ENCODE measurements at regions not wholly inside any gene's neighbourhood (a gene's known extent, or its start where the extent isn't known, plus 50 kb on each side); places are given as distances from the start of the nearest gene placed in this dataset.
"Not testable (repeated sequence)": the region's sequence is repeated elsewhere in the genome, so short reads cannot be mapped to it uniquely, and the experiment has no call there.

GRCh38 chr15:62299541-62299940, 134.5 kb upstream of the C2CD4B start:
- POLR2A ChIA-PET = no interaction called here
- no peak for DNase-seq
- no peaks in the 10 kb centered on the region for H3K4me1 Mint-ChIP-seq (ENCODE audit: low read depth)
- no peaks in the 10 kb centered on the region for H3K9me3 Mint-ChIP-seq
- no peak overlapping the region for H3K4me3 Mint-ChIP-seq
- intact Hi-C loops (cut with micrococcal nuclease) = no loop called here
- H3K27me3 Mint-ChIP-seq = peaks cover 1% of the 10 kb centered on the region
- no peak overlapping the region for H3K27ac Mint-ChIP-seq
- CTCF ChIA-PET = no interaction called here
- H3K36me3 Mint-ChIP-seq = no peaks in the 10 kb centered on the region

GRCh38 chr15:62301993-62302675, 137.0 kb upstream of the C2CD4B start:
- Mint-ChIP-seq H3K4me3 (no peak overlapping the region), H3K9me3 (no peaks in the 10 kb centered on the region), H3K27me3 (peaks cover 3% of the 10 kb centered on the region), H3K4me1 (ENCODE audit: low read depth) (peaks cover 3% of the 10 kb centered on the region), H3K27ac (no peak overlapping the region), H3K36me3 (no peaks in the 10 kb centered on the region)
- no peak for DNase-seq
- CTCF ChIA-PET = no interaction called here
- POLR2A ChIA-PET = no interaction called here
- intact Hi-C loops (cut with micrococcal nuclease) = no loop called here

GRCh38 chr15:62306851-62307504, 141.9 kb upstream of the C2CD4B start:
- Mint-ChIP-seq H3K27me3 (peaks cover 19% of the 10 kb centered on the region), H3K4me3 (no peak overlapping the region), H3K4me1 (ENCODE audit: low read depth) (peaks cover 3% of the 10 kb centered on the region), H3K36me3 (no peaks in the 10 kb centered on the region), H3K27ac (no peak overlapping the region), H3K9me3 (no peaks in the 10 kb centered on the region)
- ChIA-PET POLR2A (no interaction called here), CTCF (interaction anchor here (0.8 to 2.7 kb wide), 10 partner anchors 9 to 526 kb away, joined by 3 to 11 read pairs (median 4); no protein-coding TSS in a partner anchor)
- intact Hi-C loops (cut with micrococcal nuclease) = loop anchor here (5.0 kb wide), 1 partner anchor 435 kb away; no protein-coding TSS in a partner anchor
- peak; percentile 15 for DNase-seq

GRCh38 chr15:62307551-62307950, 142.5 kb upstream of the C2CD4B start:
- Mint-ChIP-seq H3K27ac (no peak overlapping the region), H3K36me3 (no peaks in the 10 kb centered on the region), H3K4me1 (ENCODE audit: low read depth) (peaks cover 3% of the 10 kb centered on the region), H3K4me3 (no peak overlapping the region), H3K27me3 (peaks cover 24% of the 10 kb centered on the region), H3K9me3 (no peaks in the 10 kb centered on the region)
- intact Hi-C loops (cut with micrococcal nuclease) = loop anchor here (5.0 kb wide), 1 partner anchor 435 kb away; no protein-coding TSS in a partner anchor
- CTCF ChIA-PET = interaction anchor here (1.0 to 2.7 kb wide), 7 partner anchors 8 to 474 kb away, joined by 3 to 11 read pairs (median 5); no protein-coding TSS in a partner anchor
- no peak for DNase-seq
- POLR2A ChIA-PET = no interaction called here

GRCh38 chr15:62316413-62317060, 151.5 kb upstream of the C2CD4B start:
- Mint-ChIP-seq H3K9me3 (no peaks in the 10 kb centered on the region), H3K4me3 (no peak overlapping the region), H3K4me1 (ENCODE audit: low read depth) (no peaks in the 10 kb centered on the region), H3K36me3 (no peaks in the 10 kb centered on the region), H3K27ac (no peak overlapping the region), H3K27me3 (peaks cover 19% of the 10 kb centered on the region)
- ChIA-PET POLR2A (no interaction called here), CTCF (interaction anchor here (1.7 kb wide), 1 partner anchor 9 kb away, joined by 4 read pairs; no protein-coding TSS in a partner anchor)
- intact Hi-C loops (cut with micrococcal nuclease) = no loop called here
- DNase-seq = no peak

- intact Hi-C loops (cut with micrococcal nuclease) = no loop called here
- H3K4me1 Mint-ChIP-seq (ENCODE audit: low read depth) = no peaks in the 10 kb centered on the region
- no peaks in the 10 kb centered on the region for H3K9me3 Mint-ChIP-seq
- no peak for DNase-seq
- POLR2A ChIA-PET = no interaction called here
- CTCF ChIA-PET = interaction anchor here (0.6 kb wide), 1 partner anchor 8 kb away, joined by 3 read pairs; no protein-coding TSS in a partner anchor
- peaks cover 12% of the 10 kb centered on the region for H3K27me3 Mint-ChIP-seq
- no peaks in the 10 kb centered on the region for H3K36me3 Mint-ChIP-seq
- no peak overlapping the region for H3K4me3 Mint-ChIP-seq
- H3K27ac Mint-ChIP-seq = no peak overlapping the region
Measured at GRCh38 chr15:62320259-62320658, 155.2 kb upstream of the C2CD4B start.

GRCh38 chr15:62323353-62323890, 158.3 kb upstream of the C2CD4B start:
- Mint-ChIP-seq H3K27ac (no peak overlapping the region), H3K9me3 (no peaks in the 10 kb centered on the region), H3K4me3 (no peak overlapping the region), H3K27me3 (peaks cover 7% of the 10 kb centered on the region), H3K36me3 (no peaks in the 10 kb centered on the region), H3K4me1 (ENCODE audit: low read depth) (no peaks in the 10 kb centered on the region)
- DNase-seq = no peak
- CTCF ChIA-PET = no interaction called here
- intact Hi-C loops (cut with micrococcal nuclease) = no loop called here
- POLR2A ChIA-PET = no interaction called here

GRCh38 chr15:62324382-62324781, 159.3 kb upstream of the C2CD4B start:
- DNase-seq = no peak
- Mint-ChIP-seq H3K9me3 (no peaks in the 10 kb centered on the region), H3K27me3 (peaks cover 7% of the 10 kb centered on the region), H3K36me3 (no peaks in the 10 kb centered on the region), H3K27ac (no peak overlapping the region), H3K4me3 (no peak overlapping the region), H3K4me1 (ENCODE audit: low read depth) (no peaks in the 10 kb centered on the region)
- ChIA-PET POLR2A (no interaction called here), CTCF (no interaction called here)
- intact Hi-C loops (cut with micrococcal nuclease) = no loop called here

GRCh38 chr15:62325597-62325996, 160.5 kb upstream of the C2CD4B start:
- no peaks in the 10 kb centered on the region for H3K9me3 Mint-ChIP-seq
- H3K4me1 Mint-ChIP-seq (ENCODE audit: low read depth) = no peaks in the 10 kb centered on the region
- intact Hi-C loops (cut with micrococcal nuclease) = no loop called here
- H3K4me3 Mint-ChIP-seq = no peak overlapping the region
- peaks cover 4% of the 10 kb centered on the region for H3K27me3 Mint-ChIP-seq
- H3K36me3 Mint-ChIP-seq = no peaks in the 10 kb centered on the region
- ChIA-PET CTCF (no interaction called here), POLR2A (no interaction called here)
- no peak overlapping the region for H3K27ac Mint-ChIP-seq
- no peak for DNase-seq

GRCh38 chr15:62326460-62327011, 161.5 kb upstream of the C2CD4B start:
- H3K36me3 Mint-ChIP-seq = no peaks in the 10 kb centered on the region
- H3K27me3 Mint-ChIP-seq = peaks cover 4% of the 10 kb centered on the region
- DNase-seq = no peak
- POLR2A ChIA-PET = no interaction called here
- no peak overlapping the region for H3K4me3 Mint-ChIP-seq
- CTCF ChIA-PET = no interaction called here
- intact Hi-C loops (cut with micrococcal nuclease) = no loop called here
- H3K27ac Mint-ChIP-seq = no peak overlapping the region
- H3K4me1 Mint-ChIP-seq (ENCODE audit: low read depth) = no peaks in the 10 kb centered on the region
- H3K9me3 Mint-ChIP-seq = no peaks in the 10 kb centered on the region

GRCh38 chr15:62327406-62327805, 162.3 kb upstream of the C2CD4B start:
- POLR2A ChIA-PET = no interaction called here
- no peak overlapping the region for H3K27ac Mint-ChIP-seq

GRCh38 chr15:62332472-62332871, 167.4 kb upstream of the C2CD4B start:
- intact Hi-C loops (cut with micrococcal nuclease); H3K9me3 Mint-ChIP-seq; H3K27me3 Mint-ChIP-seq; CTCF ChIA-PET; H3K4me3 Mint-ChIP-seq; POLR2A ChIA-PET; H3K4me1 Mint-ChIP-seq (ENCODE audit: low read depth); H3K27ac Mint-ChIP-seq; H3K36me3 Mint-ChIP-seq; DNase-seq: not testable (repeated sequence)

More at GRCh38 chr15:62327406-62327805, 162.3 kb upstream of the C2CD4B start:
- H3K27me3 Mint-ChIP-seq = peaks cover 4% of the 10 kb centered on the region
- no peaks in the 10 kb centered on the region for H3K9me3 Mint-ChIP-seq
- DNase-seq = no peak
- H3K36me3 Mint-ChIP-seq = no peaks in the 10 kb centered on the region
- CTCF ChIA-PET = no interaction called here
- no peak overlapping the region for H3K4me3 Mint-ChIP-seq
- intact Hi-C loops (cut with micrococcal nuclease) = no loop called here
- H3K4me1 Mint-ChIP-seq (ENCODE audit: low read depth) = no peaks in the 10 kb centered on the region

Measured in activated CD4-positive, alpha-beta memory T cell treated with anti-CD3 and anti-CD28 coated beads for 36 hours (primary cell).